ENCODE measurements at regions not wholly inside any gene's neighbourhood (a gene's known extent, or its start where the extent isn't known, plus 50 kb on each side); places are given as distances from the start of the nearest gene placed in this dataset.

DNA sequence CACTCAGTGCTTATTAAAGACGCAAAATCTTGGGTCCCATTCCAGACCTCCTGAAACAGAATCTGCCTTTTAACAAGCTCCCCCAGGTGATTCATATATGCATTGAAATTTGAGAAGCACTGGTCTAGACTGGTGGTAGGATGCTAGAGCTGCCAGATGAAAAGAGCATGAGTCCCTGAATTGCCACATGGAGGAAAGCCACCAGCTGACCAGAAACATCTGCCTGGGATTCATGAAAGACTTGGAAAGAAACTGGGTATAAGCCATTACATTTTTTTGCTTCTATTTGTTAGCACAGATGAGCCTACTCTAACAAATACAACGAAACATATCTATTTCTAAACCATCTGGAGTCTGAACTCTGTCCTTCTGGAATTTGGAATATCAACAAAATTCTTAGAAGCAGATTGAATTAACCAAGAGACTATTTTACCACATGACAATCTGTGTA is 228.9 kb downstream of the RBM43 start:
- no peak for DNase-seq

DNA sequence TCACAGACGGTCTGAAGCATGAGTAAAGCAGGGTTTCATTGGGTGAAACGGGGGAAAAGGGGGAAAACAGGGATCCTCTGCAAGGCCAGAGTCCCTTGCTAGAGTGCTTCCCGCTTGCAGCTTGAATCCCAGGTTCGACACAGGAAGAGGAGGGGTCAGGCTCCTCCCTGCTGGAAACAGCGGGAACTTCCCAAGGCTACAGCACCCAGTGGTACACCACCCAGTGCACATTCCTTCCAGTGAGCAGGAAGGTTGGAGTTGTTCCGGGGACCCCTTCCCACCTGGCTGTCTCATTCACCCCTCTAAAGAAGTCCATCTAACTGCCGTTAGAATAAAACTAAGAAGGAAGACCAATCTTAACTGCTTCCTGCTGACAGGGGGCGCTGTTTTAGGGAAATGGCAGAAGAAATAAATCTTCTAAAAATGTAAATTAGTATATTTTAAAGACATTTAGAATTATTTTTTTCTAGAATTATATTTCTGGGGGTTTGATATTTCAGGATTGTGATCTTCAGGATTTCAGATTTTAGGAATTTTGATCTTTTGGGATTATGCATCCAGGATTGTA is 230.9 kb downstream of the RBM43 start:
- DNase-seq, result no peak

DNA sequence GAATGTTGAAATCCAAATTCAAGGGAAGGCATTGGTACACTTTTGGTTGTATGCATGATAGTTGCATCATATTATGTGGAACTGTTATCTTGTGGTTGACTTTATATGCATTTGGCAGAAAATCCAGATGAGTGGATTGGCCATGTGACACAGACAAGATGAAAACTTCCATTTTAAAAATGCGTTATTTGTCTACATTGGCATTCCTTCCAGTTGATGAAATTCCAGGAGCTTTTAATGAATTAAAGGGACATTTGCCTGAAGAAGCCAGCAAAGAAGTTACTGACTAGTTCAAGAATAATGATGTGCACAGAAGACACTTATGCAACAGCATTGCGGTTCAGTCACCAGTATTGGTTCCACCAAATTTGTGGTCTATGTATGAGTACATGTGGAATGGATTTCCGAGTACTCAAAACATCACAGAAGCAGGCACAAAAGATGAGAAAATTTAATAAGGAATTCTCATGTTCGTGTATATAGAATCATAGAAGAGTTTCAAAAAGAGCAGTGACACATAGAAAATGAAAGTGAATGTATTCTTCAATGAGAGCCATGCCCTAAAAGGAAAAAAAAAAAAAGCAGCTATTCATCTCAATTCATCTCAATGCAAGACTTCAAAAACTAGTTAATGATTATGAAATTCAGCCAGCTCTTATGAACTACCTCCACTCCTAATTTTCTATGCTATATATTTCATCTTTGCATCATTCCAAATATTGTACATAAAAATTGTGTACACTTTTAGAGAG is 232.1 kb downstream of the RBM43 start:
- no peak for DNase-seq

DNA sequence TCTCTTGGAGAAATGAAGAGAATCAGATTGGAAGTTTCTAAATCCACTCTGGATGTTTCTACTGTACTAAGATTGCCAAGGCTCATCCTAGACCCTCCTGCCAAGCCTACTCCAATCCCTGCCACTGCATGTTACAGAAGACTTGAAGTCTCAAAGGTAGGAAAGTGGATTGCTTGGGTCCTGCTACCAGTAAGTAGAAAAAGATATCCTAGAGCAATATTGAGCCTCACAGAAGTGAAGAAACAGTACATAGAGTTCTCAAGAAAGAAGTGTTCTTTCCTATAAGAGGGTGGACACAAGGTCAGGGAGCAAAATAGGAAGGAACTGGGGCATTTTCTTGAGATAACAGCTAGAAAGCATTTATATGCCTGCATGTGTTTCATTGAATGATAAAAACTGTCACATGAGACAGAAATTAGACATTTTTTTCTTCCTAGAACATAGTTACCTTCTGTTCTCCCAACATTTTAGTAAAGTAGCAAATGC is 232.9 kb downstream of the RBM43 start:
- DNase-seq, result no peak

DNA sequence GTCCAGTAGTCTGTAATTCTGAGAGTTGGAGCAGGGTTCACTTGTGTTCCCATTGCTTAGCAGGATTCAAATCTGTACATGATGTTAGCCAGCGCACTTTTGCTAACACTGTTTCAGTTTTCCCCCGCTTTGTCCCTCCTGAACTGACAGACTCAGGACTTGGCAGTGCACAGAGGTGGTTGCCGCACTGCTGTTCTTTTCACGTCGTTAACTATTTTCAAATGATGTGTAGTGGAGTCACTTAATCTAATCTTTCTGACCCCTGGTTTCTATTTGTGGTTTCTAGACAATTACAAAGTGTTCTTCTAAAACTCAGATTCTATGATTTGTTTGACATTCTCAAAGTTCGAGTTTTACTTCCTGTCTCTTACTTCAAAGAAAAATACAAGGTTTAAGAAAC is 234.5 kb downstream of the RBM43 start:
- DNase-seq, result no peak

DNA sequence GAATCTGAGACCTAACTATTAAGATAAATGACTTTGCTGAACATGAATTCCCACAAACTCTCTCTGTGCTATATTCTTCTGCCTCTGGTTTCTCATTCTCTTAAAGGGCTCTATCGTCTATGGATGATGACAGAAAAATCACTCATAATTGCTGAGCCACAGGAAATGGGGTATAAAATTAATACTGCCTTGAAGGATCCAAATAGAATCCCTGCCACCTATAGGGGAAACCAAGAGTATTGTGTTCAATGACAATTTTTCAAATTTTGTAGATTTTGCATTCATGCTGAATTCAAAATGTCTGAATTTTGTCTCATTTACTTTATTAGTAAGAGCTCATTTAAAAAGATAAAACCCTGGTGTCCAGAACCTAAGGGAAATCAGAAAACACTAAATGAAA is 235.8 kb downstream of the RBM43 start:
- no peak for DNase-seq

DNA sequence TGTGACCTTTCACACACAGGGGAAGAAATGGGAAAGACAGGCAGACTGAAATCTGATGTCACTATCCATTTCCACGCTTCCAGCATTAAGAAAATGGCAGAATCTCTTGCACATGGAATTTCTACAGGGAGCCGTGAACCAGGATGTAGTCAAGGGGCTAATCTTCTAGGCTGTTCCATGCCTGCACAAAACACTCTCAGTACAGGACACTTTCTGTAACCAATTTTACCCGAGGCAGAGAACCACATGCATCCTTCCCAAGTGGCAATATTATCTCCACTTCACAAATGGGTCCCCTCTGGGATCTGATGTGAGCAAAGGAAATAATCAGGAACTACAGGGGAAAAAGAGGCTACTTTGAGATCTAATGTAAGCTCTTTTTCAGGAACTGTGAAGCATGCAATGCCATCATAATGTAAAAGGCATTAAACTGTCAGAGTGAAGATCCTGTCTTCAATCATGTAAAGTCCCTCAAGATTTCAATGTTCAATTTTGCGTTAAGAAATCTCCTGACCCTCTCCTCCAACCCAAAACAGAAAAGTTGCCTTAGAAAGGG is 236.9 kb downstream of the RBM43 start:
- DNase-seq, result no peak

DNA sequence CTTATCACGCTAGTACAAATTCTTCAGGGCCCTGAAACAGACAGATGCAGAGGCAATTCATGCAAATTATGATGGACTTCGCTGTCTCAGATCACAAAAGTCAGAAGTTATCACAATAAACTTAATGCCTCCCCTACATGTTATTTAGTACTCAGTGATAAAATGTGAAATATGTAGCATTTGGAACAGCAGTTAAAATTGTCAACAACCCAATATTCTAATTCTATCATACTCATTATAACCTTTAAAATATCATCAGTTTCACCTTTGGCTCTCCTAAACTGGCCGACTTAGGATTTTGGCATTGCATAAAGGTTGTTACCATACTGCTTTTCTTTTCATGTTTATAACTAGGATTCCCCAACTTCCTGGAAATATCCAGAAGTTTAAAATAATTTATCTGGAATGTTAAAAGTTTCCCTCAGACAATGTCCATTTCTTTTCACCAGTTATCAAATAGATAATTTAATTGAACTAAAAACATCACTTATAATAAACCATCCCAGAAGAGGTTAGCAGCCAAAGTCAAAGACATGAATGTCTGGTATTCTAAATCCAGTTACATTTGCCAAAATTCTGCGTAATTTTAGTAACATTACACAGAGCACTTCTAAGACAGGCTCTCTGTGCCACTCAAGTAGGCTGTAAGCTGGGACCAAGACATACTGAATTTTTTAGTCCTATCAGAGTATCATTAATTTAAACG is 239.8 kb downstream of the RBM43 start:
- no peak for DNase-seq

DNA sequence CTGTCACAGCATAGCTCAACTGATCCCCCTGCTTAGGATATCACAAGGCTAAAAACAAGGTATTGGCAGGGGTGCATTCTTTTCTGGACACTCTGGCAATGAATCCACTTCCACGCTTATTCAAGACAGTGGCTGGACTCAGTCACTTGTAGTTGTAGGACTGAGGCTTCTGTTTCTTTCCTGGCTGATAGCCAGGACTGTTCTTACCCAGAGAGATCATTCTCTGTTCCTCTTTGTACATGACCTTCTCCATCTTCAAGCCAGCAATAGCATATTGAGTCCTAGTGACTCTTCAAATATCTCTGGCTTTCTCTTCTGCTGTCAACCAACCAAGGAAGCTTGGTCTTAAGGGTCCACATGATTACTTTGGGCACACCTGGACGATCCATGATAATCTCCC is 241.3 kb downstream of the RBM43 start:
- DNase-seq, result no peak

DNA sequence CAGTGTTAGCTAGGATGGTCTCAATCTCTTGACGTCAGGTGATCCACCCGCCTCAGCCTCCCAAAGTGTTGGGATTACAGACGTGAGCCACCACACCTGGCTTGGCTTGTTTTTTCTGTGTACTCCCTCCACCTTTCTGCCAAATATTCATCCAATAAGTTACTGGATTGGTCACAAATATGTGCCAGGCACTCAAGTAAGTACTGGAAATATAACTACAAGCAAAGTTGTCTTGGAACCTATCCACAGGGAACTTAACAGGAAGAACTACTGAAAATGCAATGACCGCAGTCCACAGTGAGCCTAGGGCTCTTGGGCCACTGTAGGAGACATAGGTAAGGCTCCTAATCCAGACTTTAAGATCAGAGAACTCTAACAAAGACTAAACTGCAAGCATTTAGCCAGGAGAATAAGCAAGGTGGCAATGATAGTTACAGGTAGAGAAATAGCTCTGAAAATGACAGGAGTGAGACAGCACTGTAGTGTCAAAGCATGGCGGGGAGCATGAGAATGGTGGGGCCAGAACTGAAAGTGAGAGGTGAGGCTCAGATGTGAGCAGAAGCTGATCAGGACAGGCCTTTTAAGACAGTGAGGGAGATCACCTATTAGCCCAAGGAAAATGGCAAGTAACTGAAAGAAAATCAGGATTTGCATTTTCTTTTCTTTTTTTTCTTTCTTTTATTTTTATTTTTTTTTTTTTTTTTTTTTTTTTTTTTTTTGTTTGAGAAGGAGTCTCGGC is 252.1 kb downstream of the RBM43 start:
- DNase-seq, result no peak

DNA sequence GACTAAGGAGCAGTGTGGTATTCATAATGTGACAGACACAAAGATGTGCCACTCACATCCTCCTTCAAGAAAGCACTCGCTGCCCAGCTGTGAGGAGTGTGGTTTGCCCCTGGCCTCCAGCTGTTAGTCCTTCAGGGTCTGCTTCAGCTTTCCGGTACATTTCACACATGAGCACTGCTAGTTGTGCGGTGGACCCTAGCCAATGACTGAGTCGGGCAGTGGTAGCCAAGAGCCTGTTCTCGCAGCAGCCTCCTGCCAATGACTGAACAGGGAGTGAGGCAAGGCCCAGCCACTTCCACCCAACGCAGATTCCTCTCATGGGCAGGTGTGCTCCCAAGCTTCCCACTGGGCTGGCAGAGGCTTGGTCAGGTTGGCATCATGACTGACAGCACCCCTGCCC is 254.3 kb downstream of the RBM43 start:
- no peak for DNase-seq

DNA sequence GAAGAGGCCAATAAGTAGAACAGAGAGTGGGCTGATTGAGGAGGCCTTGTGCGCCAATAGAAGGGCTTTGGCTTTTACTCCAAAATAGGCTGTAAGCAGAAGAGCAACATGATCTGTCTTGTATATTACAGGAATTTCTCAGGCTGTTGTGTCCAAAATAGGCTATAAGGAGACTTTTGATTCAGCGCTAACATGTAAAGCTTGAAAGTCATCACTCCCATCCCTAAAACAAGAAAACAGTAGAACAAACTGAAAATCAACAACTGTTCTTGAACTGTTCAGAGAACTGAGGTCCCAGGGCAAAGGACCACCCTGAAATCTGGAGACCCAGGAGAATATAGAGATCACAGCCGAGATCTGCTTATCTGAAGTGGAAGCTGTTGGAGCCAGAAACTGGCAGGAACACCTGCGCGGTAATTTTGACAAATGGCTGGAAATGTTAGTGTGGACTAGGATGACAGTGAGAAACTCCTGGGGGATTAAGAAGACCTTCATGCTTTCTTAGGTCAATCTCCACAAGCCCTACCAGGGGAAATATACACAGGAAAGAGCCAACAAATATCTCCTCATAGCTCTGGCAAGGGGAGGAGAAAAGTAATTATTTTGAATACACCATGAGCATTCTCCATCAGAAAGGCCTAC is 258.6 kb downstream of the RBM43 start:
- DNase-seq, result no peak

DNA sequence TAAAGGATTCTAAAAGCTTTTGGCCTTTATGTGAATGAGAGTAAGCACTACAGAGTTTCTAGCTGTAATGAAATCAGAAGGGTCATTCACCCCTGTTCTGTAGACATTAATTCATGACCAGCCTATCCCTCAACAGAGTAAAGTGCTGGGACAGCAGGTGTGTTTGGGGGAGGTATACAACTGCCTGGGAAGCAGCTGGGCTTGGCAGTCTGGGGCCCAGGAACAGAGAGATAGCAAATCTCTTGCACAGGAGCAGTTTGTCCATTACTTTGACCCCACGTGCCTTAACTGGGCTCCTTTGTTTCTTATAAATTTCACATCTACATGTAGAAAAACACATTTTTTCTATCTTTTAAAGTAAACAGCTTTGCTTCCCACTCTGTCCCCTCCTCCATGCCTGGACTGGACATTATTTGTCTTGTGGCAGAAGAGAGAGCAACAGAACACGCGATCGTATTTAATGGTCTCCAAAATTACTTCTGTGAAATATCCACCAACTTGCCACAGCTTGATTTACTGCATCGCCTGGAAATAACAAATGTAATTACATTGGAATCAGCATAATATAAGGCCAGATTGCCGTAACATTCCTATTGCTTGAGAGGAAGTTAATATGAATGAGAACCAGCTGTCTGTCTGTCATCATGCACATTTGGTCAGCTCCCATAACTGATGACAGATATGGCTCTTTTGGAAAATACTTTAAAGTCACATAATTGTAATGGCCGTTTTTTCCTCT is 263.8 kb downstream of the RBM43 start:
- DNase-seq, result no peak

DNA sequence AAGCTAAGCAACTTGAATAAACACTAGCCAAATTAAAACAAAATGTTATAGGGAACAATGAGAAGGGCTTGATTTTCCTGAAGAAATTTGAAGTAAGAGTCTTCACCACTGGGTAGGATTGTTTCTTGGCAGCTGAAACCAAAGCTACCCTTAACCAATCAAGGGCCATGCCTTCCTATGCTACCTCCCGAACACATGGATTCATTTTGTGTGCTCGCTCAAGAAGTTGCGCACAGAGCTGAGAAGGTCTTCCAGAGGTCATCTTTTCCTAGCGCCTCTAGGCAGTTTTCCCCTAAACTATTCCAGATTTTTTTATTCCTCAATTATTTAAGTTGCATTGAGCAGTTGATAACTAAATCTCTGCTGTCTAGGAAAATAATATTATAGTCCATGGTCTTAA is 264.6 kb downstream of the RBM43 start:
- no peak for DNase-seq

DNA sequence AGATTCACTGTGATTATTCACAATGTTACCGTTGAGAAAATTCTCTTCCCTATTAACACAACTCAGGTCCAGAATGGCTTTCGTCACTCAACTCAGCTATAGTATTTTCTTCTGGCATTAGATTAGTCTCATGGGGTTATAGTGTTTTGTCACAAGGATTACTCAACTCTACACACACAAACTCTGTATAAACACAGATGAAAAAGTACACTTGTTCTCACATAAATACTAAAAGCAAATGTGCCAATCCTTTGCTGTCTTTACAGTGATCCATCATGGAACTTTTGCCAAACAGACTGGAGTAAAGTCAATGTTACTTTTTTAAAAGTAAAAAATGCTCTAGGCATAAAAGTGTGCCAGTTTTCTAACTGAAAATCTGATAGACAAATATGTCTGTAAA is 267.6 kb downstream of the RBM43 start:
- DNase-seq, result no peak

DNA sequence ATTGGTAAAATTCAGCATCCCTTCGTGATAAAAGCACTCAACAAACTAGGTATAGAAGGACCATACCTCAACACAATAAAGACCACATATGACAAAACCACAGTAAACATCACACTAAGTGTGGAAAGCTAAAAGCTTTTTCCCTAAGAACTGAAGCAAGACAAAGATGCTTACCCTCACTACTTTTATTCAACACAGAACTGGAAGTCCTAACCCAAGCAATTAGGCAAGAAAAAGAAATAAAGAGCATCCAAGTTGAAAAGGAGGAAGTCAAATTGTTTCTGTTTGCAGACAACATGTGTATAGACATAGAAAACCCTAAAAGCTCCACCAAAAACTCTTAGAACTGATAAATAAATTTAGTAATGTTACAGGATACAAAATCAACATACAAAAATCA is 271.7 kb downstream of the RBM43 start:
- no peak for DNase-seq

DNA sequence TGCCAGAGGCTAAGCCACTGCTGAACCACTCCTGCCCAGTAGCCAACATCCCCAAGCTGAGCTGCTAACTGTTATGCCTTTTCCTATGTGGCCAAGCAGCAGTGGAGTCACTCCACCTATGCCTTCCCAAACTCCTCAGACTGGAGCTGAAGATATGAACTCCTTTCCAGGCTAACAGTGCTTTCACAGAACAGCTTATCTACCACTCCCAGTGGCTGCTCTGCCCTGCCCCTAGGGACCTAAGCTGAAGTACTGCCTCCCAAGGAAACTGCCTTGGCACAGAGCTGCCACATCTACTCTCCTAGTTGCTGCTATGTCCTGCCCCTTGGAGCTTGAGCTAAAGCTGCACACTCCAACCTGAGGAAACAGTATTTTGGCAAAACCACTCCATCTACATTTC is 275.9 kb downstream of the RBM43 start:
- no peak for DNase-seq

DNA sequence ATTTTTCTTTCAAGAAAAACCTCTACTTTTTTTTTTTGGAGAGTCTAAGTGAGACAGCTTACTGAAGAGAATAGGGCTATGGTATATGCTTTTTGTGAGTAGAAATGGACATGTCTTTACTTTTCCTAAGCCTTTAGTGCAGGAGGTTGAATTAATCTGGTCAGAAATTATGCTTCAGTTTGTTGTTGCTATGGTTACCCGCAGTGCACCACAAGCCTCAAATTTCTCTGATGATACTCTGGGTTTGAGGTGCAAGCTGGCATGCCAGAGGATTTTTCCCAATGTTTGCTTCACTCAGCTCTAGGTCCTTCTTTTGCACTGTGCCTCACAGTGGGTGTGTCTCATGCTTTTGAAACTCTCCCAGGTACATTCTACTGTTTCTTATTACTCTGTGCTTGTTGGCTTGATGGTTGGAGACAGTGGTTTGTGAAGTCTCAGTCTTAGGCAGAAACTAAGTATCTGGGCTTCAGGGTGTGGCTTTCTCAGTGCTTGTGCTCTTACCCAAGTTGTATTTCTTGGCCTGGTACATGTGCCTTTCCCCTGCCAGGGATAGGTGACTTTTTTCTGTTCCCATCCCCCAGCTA is 278.3 kb downstream of the RBM43 start:
- no peak for DNase-seq

DNA sequence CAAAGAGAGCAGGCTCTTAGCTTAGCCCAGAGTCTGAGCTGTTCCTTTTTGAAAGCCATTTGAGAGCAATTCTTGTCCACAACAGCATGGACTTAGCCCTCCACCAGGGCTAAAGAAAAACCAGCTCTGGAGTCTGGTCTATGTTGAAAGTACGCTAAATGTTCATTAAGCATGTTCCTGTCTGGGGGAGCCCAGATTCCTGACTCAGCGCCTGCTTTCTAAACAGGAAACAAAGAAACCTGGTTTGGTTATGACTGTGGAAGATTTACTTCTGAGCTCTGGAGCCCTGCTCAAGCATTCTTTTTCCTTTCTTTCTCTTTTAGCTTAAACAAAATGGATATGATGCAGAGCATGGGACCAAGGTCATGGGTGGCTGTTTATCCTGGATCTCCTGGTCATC is 279.8 kb downstream of the RBM43 start:
- DNase-seq, result no peak

DNA sequence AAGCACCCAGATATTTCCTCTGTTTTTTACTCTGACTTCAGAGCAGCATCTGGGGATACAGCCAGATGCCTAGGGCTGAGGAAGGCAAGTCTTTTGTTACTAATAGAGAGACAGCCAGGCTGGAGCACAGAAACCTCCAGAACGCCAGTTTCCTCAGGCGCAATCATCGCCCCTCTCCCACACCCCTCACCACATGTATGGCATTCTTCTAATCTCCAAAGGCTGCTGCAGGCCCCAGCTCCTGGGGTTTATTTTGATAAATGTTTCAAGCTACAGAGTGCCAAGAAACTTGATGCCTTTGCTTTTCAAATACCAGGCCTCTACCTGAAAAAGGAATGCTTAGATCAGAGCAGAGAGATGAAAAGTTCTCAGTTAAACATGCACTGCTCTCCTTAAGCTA is 283.6 kb downstream of the RBM43 start:
- DNase-seq, result no peak

DNA sequence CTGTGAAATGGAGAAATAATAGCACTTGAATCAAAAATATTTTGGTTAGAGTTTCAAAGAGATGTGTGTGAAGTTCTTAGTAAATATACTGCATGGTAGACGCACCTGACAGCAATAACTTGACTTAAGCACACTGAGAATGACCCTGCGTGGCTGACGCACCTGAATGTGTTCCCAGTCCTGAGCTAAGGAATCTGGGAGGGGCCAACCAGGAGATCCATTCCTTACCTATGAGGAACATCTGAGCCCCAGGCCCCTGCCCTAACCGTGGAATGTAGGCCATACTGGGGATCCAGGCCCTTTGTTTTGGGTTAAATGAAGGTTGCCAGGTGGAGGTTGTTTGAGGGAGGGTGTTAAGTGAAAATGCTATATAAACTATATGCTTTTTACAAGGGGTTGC is 284.4 kb downstream of the RBM43 start:
- DNase-seq, result no peak

Data from right kidney (tissue), 1 donor.